Osteocyte (in vitro differentiated cells): ENCODE measurements at regions not wholly inside any gene's neighbourhood (a gene's known extent, or its start where the extent isn't known, plus 50 kb on each side); places are given as distances from the start of the nearest gene placed in this dataset.

Source experiments
- DNase-seq: peaks from one replicate; pipeline ENCODE4 v3.0.0; 2021; ENCODE audit warnings: mixed read lengths; ENCODE audit not compliant: unreplicated experiment; ENCODE audit errors: extremely low spot score
- H3K27ac Mint-ChIP-seq: one replicate; pipeline ENCODE4 v1.8.0; 2021; ENCODE audit warnings: mild to moderate bottlenecking, mixed read lengths; ENCODE audit not compliant: unreplicated experiment
- H3K27me3 Mint-ChIP-seq: one replicate; pipeline ENCODE4 v1.8.0; 2021; ENCODE audit warnings: mixed read lengths; ENCODE audit not compliant: unreplicated experiment
- H3K36me3 Mint-ChIP-seq: one replicate; pipeline ENCODE4 v1.8.0; 2021; ENCODE audit warnings: mixed read lengths; ENCODE audit not compliant: unreplicated experiment
- H3K4me1 Mint-ChIP-seq: one replicate; pipeline ENCODE4 v1.8.0; 2021; ENCODE audit warnings: mixed read lengths; ENCODE audit not compliant: unreplicated experiment
- H3K4me3 Mint-ChIP-seq: one replicate; pipeline ENCODE4 v1.8.0; 2021; ENCODE audit warnings: mild to moderate bottlenecking, moderate library complexity, mixed read lengths; ENCODE audit not compliant: unreplicated experiment
- H3K9me3 Mint-ChIP-seq: one replicate; pipeline ENCODE4 v1.8.0; 2021; ENCODE audit warnings: mixed read lengths; ENCODE audit not compliant: unreplicated experiment
- TF ChIP-seq, protein P1 (sequence below): fragments of 200-600 bp; sonication (generic); IDR thresholded peaks from 2 replicates; pipeline ENCODE4 v1.5.0; 2021; ENCODE audit warnings: antibody characterized with exemption, mild to moderate bottlenecking, moderate library complexity

DNA sequence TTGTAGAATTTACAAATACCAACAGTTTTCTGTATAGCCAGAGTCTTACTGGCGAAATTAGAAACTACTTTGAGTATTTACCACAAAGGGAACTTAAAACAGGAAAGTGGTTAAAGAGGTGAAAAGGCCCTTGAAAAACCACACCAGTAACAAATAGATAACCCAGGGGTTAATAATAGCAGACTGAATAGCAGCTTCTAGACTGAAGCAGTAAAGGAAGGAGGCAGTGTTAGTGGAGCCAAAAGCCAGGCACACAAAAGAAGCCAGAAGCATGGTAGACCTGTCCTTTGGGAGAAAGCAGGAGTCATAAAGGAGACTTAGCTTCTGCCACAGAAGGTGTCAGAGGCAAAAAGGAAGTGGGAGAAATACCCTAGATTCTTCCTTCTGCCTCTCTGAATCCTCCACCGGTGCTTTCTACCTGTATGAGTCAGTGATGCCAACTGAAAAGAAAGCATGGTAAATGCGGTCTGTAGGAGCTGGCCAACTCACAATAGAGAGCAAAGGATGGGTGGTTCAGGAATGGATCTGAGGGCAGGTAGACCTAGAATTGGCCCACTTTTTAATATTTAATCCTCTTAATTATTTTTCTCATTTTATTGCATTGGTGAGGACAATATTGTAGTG lies 97.3 kb downstream of the ARL6IP6 start:
- Mint-ChIP-seq H3K4me1 (no peaks in the 10 kb centered on the region), H3K4me3 (no peak overlapping the region), H3K36me3 (no peaks in the 10 kb centered on the region), H3K27ac (no peak overlapping the region), H3K9me3 (peaks cover 15% of the 10 kb centered on the region), H3K27me3 (no peaks in the 10 kb centered on the region)
- no peak for DNase-seq
- TF ChIP-seq, protein P1, sequence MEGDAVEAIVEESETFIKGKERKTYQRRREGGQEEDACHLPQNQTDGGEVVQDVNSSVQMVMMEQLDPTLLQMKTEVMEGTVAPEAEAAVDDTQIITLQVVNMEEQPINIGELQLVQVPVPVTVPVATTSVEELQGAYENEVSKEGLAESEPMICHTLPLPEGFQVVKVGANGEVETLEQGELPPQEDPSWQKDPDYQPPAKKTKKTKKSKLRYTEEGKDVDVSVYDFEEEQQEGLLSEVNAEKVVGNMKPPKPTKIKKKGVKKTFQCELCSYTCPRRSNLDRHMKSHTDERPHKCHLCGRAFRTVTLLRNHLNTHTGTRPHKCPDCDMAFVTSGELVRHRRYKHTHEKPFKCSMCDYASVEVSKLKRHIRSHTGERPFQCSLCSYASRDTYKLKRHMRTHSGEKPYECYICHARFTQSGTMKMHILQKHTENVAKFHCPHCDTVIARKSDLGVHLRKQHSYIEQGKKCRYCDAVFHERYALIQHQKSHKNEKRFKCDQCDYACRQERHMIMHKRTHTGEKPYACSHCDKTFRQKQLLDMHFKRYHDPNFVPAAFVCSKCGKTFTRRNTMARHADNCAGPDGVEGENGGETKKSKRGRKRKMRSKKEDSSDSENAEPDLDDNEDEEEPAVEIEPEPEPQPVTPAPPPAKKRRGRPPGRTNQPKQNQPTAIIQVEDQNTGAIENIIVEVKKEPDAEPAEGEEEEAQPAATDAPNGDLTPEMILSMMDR: no peak

DNA sequence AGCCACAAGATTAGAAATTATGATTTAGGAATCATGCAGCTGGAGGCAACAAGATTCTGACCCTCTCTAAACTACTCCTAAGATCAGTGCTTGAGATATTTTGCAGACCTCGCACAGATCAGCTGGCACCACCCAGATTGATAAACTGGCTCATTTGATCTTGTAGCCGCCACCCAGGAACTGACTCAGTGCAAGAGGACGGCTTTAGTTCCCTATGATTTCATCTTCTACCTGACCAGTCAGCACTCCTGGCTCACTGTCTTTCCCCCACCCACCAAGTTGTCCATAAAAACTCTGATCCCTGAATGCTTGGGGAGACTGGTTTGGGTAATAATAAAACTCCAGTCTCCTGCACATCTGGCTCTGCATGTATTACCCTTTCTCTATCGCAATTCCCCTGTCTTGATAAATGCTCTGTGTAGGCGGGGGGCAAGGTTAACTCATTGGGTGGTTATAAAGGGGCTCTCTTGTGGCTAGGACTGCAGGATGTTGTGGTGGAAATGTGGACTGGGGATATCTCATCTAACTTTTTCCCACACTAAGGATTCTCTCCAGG lies 96.1 kb downstream of the ARL6IP6 start:
- Mint-ChIP-seq H3K27ac (no peak overlapping the region), H3K36me3 (no peaks in the 10 kb centered on the region), H3K4me1 (no peaks in the 10 kb centered on the region), H3K9me3 (peaks cover 15% of the 10 kb centered on the region), H3K27me3 (no peaks in the 10 kb centered on the region), H3K4me3 (no peak overlapping the region)
- no peak for DNase-seq
- TF ChIP-seq, protein P1: no peak

DNA sequence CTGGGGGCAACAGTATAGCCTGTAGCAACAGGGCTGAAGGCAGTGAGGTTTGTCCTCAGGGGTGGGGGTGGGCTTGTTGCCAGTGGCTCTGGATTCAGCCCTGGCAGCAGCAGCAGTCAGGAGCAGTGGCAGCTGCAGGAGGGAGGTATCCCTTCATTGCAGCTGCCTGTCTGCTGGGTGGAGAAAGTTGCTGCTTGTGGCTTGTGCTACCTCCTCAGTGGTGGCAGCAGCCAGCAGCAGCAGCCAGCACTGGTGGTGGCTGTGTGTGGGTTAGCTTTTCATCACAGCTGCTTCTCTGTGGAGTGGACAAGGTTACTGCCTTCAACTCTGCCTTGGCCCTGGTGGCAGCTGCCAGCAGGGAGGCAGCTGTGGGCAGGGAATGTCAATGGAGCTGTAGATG lies 94.9 kb downstream of the ARL6IP6 start:
- no peak overlapping the region for H3K4me3 Mint-ChIP-seq
- DNase-seq: no peak
- peaks cover 2% of the 10 kb centered on the region for H3K27me3 Mint-ChIP-seq
- H3K27ac Mint-ChIP-seq: no peak overlapping the region
- no peaks in the 10 kb centered on the region for H3K4me1 Mint-ChIP-seq
- peaks cover 15% of the 10 kb centered on the region for H3K9me3 Mint-ChIP-seq
- H3K36me3 Mint-ChIP-seq: no peaks in the 10 kb centered on the region
- TF ChIP-seq, protein P1: no peak
